Adipocyte (in vitro differentiated cells): ENCODE measurements at regions not wholly inside any gene's neighbourhood (a gene's known extent, or its start where the extent isn't known, plus 50 kb on each side); places are given as distances from the start of the nearest gene placed in this dataset.
"Not testable (repeated sequence)": the region's sequence is repeated elsewhere in the genome, so short reads cannot be mapped to it uniquely, and the experiment has no call there.

Source experiments
- DNase-seq: peaks from one replicate; pipeline ENCODE4 v3.0.0-alpha.2; 2015; ENCODE audit warnings: low read depth
- H3K27me3 ChIP-seq: replicated peaks from 2 replicates; pipeline ENCODE4 v1.7.0; 2013; ENCODE audit warnings: mild to moderate bottlenecking, low read length, moderate library complexity; ENCODE audit not compliant: control insufficient read depth, insufficient read depth
- H3K36me3 ChIP-seq: 2 replicates; pipeline ENCODE4 v1.7.0; 2013; ENCODE audit warnings: low read length, mild to moderate bottlenecking, moderate library complexity; ENCODE audit not compliant: control insufficient read depth, insufficient read depth, severe bottlenecking
- H3K4me1 ChIP-seq: 2 replicates; pipeline ENCODE4 v1.7.0; 2013; ENCODE audit warnings: mild to moderate bottlenecking, low read length, moderate library complexity; ENCODE audit not compliant: control insufficient read depth, insufficient read depth
- H3K4me3 ChIP-seq: 2 replicates; pipeline ENCODE4 v1.7.0; 2013; ENCODE audit warnings: mild to moderate bottlenecking, low read length, moderate library complexity
- H3K9ac ChIP-seq: 2 replicates; pipeline ENCODE4 v1.7.0; 2013; ENCODE audit warnings: mild to moderate bottlenecking, low read length, moderate library complexity
- H3K9me3 ChIP-seq: 2 replicates; pipeline ENCODE4 v1.7.0; 2013; ENCODE audit warnings: mild to moderate bottlenecking, low read length, moderate library complexity; ENCODE audit not compliant: control insufficient read depth

- H3K4me1 ChIP-seq, H3K9ac ChIP-seq, H3K4me3 ChIP-seq, H3K36me3 ChIP-seq, H3K9me3 ChIP-seq, DNase-seq: not testable (repeated sequence)
- peaks cover 14% of the 10 kb centered on the region for H3K27me3 ChIP-seq
These were observed 50.4 kb upstream of the TTC34 start for GRCh38 chr1:2851918-2852317.

- Histone ChIP-seq H3K9ac (no peak overlapping the region), H3K4me3 (no peak overlapping the region), H3K4me1 (no peaks in the 10 kb centered on the region), H3K9me3 (no peaks in the 10 kb centered on the region), H3K27me3 (peaks cover 17% of the 10 kb centered on the region), H3K36me3 (no peaks in the 10 kb centered on the region)
- no peak for DNase-seq
These were observed 52.2 kb upstream of the TTC34 start for GRCh38 chr1:2853711-2854110.

GRCh38 chr1:2854151-2854550 lies 52.7 kb upstream of the TTC34 start:
- Histone ChIP-seq H3K27me3 (peaks cover 17% of the 10 kb centered on the region), H3K9ac (no peak overlapping the region), H3K4me3 (no peak overlapping the region), H3K4me1 (no peaks in the 10 kb centered on the region), H3K36me3 (no peaks in the 10 kb centered on the region), H3K9me3 (no peaks in the 10 kb centered on the region)
- DNase-seq = no peak

- H3K9ac ChIP-seq = no peak overlapping the region
- no peaks in the 10 kb centered on the region for H3K36me3 ChIP-seq
- H3K4me1 ChIP-seq = no peaks in the 10 kb centered on the region
- H3K4me3 ChIP-seq = no peak overlapping the region
- H3K27me3 ChIP-seq = peaks cover 17% of the 10 kb centered on the region
- no peak for DNase-seq
- no peaks in the 10 kb centered on the region for H3K9me3 ChIP-seq
These were observed 53.1 kb upstream of the TTC34 start for GRCh38 chr1:2854611-2855010.

GRCh38 chr1:2855206-2856065 lies 53.9 kb upstream of the TTC34 start:
- Histone ChIP-seq H3K4me1 (no peaks in the 10 kb centered on the region), H3K27me3 (peaks cover 13% of the 10 kb centered on the region), H3K36me3 (no peaks in the 10 kb centered on the region), H3K9me3 (no peaks in the 10 kb centered on the region), H3K9ac (no peak overlapping the region), H3K4me3 (no peak overlapping the region)
- DNase-seq = no peak

- H3K9ac ChIP-seq = no peak overlapping the region
- H3K9me3 ChIP-seq = no peaks in the 10 kb centered on the region
- no peaks in the 10 kb centered on the region for H3K36me3 ChIP-seq
- H3K27me3 ChIP-seq = peaks cover 13% of the 10 kb centered on the region
- no peak overlapping the region for H3K4me3 ChIP-seq
- DNase-seq = no peak
- H3K4me1 ChIP-seq = no peaks in the 10 kb centered on the region
These were observed 54.5 kb upstream of the TTC34 start for GRCh38 chr1:2856066-2856390.

GRCh38 chr1:2856676-2857375 lies 55.3 kb upstream of the TTC34 start:
- Histone ChIP-seq H3K9ac (no peak overlapping the region), H3K27me3 (peaks cover 15% of the 10 kb centered on the region), H3K4me3 (no peak overlapping the region), H3K9me3 (no peaks in the 10 kb centered on the region), H3K36me3 (no peaks in the 10 kb centered on the region), H3K4me1 (no peaks in the 10 kb centered on the region)
- no peak for DNase-seq

GRCh38 chr1:2857521-2857920 lies 56.0 kb upstream of the TTC34 start:
- H3K36me3 ChIP-seq = no peaks in the 10 kb centered on the region
- H3K4me1 ChIP-seq = no peaks in the 10 kb centered on the region
- peaks cover 15% of the 10 kb centered on the region for H3K27me3 ChIP-seq
- H3K9me3 ChIP-seq = no peaks in the 10 kb centered on the region
- DNase-seq = no peak
- no peak overlapping the region for H3K9ac ChIP-seq
- no peak overlapping the region for H3K4me3 ChIP-seq

- no peak for DNase-seq
- Histone ChIP-seq H3K4me3 (no peak overlapping the region), H3K9me3 (no peaks in the 10 kb centered on the region), H3K9ac (no peak overlapping the region), H3K27me3 (peaks cover 12% of the 10 kb centered on the region), H3K36me3 (no peaks in the 10 kb centered on the region), H3K4me1 (no peaks in the 10 kb centered on the region)
These were observed 57.2 kb upstream of the TTC34 start for GRCh38 chr1:2858676-2859075.

- H3K4me1 ChIP-seq = no peaks in the 10 kb centered on the region
- H3K36me3 ChIP-seq = no peaks in the 10 kb centered on the region
These were observed 57.9 kb upstream of the TTC34 start for GRCh38 chr1:2859219-2859880.

GRCh38 chr1:2859881-2860430 lies 58.5 kb upstream of the TTC34 start:
- no peak overlapping the region for H3K4me3 ChIP-seq
- H3K9ac ChIP-seq = no peak overlapping the region
- H3K36me3 ChIP-seq = no peaks in the 10 kb centered on the region
- H3K27me3 ChIP-seq = peaks cover 12% of the 10 kb centered on the region
- no peak for DNase-seq
- no peaks in the 10 kb centered on the region for H3K4me1 ChIP-seq
- no peaks in the 10 kb centered on the region for H3K9me3 ChIP-seq

More at GRCh38 chr1:2859219-2859880, 57.9 kb upstream of the TTC34 start:
- no peak overlapping the region for H3K4me3 ChIP-seq
- no peak for DNase-seq
- H3K27me3 ChIP-seq = peaks cover 12% of the 10 kb centered on the region
- H3K9me3 ChIP-seq = no peaks in the 10 kb centered on the region
- no peak overlapping the region for H3K9ac ChIP-seq
